GM19238 (cell line): ENCODE measurements at regions not wholly inside any gene's neighbourhood (a gene's known extent, or its start where the extent isn't known, plus 50 kb on each side); places are given as distances from the start of the nearest gene placed in this dataset.
"Not testable (repeated sequence)": the region's sequence is repeated elsewhere in the genome, so short reads cannot be mapped to it uniquely, and the experiment has no call there.

Experiments
- DNase-seq: peaks from one replicate; pipeline ENCODE4 v3.0.0; 2011; ENCODE audit warnings: low spot score; ENCODE audit not compliant: insufficient read length

DNA sequence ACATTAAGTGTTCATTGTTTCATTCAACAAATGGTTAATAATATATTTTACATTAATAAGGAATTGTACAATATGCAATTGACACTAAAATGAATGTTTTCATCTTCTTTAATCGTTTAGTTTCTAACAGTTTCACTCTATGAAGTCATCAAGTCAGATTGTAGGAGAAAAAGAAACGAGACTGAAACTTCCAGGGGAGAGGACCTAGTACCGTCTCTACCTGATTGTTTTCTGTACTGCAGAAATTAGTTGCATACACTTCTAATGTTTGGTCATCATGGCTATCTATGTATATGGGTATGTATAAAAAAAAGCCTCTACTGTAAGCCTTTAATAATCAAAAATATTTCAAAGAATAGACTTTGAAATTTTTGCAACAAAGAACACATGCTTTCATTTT is 1350.9 kb downstream of the ARAP2 start:
- no peak for DNase-seq

DNA sequence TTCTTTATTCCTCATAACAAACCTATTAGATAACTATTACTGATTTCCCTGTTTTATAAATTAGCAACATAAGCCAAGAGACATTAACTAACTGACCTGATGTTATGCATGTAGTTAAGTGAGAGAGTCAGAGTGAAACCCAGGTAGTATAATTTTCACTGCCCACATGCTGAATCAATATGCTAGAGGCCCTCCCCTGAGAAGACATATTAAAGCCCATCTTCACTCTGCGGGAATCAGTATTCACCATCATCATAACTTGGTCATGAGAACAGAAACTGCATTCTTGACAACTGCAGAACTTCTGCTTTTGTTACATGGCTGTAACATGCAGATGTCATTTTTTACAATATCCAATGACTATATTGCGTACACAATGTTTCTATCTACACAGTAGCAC is 1324.3 kb downstream of the ARAP2 start:
- no peak for DNase-seq

DNA sequence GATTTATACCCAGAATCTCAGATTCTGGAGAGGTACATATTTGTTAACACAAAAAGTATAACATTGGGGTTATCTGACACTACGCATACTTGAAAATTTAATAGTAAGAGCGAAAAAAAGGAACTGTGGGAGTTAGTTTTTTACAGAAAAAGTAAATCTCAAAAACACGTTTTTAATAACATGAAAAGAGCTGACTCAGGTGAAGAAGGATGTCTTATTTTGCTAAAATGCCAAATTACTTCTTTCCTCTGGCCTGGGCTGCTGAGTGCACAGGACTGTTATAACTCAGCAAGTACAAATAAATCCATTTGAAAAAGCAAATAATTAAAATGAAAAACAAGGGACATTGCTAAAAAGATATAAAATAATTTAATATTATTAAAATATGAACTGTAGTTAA is 1322.9 kb downstream of the ARAP2 start:
- DNase-seq = no peak

DNA sequence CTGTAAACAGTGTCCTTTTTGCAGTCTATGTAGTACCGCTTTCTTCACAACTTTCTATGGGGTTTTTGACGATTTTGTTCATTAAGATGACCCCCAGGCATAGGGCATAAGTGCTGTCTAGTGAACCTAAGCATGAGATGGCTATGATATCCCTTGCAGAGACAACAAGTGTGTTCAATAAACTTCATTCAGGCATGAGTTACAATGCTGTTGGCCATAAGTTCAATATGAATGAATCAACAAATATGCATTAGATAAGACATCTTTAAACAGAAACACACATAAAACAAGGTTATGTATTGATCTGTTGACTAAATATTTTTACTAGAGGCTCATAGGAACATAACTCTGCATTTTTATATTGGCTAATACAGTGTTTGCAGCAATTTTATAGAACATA is 1322.0 kb downstream of the ARAP2 start:
- DNase-seq = no peak

DNA sequence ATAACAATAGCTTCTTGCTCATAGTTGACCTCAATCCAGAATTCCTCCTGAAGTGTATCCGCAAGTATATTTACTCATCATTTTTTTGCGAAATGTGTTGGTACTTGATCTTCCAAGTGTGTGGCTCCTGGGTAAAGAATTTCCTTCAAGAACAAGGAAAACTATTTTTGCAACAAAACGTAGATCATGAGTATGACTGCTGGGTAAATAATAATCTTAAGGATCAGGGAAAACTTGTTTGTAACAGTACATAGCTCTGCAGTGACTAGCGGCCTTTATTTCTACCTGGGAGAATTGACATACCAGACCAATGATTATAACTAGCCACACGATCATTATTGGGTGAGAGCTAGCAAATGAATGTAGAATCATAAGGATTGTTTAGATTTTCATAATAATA is 1311.7 kb downstream of the ARAP2 start:
- DNase-seq = no peak

DNA sequence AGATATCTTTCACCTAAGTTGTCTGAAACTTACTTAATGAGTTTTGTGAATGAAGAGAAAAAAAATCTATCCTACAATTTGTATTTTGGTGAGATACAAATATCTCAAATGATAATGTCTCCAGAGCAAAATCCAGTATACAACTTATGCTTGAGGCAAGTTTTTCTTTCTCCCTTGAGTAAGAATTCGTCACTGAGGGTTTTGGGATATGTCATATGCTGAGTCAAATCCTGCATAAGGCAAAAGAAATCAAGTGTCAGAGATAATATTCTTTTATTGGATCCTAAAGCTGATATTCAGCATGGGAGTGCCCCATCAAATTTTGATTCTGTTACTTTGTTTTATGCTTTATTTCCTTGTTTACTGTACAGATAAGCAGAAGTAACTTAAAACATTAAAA is 1308.6 kb downstream of the ARAP2 start:
- DNase-seq = no peak

DNA sequence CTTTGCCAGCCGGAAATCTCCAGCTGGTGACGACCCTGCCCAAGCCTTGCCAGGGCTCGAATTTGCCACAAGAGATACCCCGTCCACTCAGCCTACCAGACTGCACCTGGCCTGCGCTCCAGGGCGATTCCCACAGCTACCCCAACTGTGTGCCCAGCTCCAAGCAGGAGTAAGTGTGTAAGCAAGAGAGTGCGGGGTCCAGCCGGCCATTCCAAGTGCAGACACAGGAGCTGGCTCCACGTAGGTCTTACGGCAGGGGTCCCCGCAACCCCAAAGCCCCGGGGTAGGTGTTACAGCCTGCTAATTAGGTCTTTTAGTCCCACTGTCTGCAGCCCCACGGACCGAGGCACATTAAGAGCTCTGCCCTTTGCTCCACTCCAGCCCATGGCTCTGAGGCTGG is 1305.2 kb downstream of the ARAP2 start:
- DNase-seq = no peak

DNA sequence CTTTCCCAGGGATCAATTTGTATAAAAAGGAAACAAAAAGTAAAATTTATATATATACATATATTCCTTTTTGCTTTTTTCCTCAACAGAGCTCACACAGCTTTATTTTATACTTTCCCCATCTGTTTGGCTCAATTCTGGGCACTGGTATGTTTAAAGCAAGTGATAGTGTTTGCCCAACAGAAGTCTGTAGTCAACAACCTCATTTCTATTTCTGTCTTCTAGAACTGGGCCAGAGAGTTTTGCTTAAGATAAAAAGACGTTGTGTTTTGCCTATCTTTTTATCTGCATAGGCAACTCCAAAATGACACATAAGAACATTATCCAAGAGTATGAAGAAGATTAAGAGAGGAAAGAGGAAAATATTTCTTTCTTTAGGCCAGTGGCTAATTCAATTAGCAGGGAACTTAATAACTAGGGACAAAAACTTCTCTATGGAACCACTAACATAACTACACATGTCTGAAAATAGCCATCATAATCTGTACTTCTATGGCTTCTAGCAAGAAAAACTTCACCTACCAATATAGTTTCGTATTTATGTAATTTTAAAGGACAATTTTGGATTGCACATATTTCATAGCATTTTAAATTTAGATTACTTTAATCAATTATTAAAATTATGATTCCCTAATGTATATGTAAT is 1300.5 kb downstream of the ARAP2 start:
- no peak for DNase-seq

DNA sequence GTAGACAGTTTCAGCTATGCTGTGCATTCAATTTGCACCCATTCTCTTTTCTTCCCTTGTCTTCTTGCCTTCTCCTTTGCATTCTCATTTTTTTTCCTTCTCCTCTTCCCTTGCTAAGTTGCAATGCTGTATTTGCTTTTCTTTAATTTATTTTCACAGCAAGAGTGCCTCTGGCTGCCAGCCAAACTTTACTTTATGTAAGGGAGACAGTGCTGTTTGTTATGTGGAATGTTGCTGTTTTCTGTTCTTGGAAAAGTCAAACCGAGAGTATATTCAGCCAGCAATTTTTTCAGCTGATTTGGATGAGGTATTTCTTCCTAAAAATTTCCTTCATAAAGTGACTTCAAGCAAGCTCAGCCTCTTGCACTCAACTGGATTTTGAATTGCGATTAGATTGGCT is 1293.4 kb downstream of the ARAP2 start:
- DNase-seq = no peak

DNA sequence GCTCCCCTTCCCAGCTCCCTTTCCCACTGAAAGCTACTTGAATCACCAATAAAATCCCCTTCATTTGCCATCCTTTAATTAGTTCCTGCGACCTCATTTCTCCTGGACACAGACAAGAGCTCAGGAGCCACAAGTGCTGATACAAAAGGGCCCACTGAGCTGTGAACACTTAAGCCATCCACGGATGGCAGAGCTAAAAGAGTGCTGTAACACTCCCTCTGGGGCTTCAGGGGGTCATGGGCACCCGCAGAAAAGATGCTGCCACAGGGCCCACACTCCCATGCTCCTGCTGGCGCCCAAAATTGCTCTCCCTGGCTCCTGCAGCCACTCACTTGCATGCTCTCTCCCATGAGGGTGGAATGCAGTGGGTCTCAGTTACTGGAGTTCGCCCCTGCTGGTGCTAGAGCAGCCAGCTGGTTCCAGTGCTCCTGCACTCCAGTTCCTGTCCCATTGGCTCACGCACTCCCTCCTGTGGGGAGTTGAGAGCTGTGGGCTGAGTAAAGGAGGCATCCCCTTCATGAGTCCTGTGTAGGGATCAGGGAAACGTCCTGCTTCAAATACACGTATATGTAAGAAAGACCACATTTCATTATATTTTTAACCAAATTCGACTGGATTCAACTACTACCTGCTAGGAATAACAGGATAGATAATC is 1291.0 kb downstream of the ARAP2 start:
- no peak for DNase-seq

DNA sequence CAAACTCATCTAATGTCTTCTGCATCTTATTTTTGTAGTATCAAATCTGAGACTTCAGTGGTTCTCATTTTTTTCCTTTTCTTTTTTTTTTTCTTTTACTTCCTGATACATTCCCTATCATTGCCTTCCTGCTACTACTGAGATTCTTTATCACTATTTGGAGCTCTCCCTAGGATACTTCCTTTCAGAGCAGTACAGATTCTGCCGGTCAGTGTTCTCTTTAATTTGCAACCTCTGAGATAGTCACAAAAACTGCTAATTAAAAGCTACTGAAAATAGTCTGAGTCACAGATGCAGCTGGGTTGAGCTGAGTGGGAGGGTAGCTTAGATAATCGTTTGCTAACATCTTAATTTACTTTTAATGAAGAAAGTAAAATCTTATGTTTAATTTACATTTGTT is 1279.7 kb downstream of the ARAP2 start:
- DNase-seq = no peak

DNA sequence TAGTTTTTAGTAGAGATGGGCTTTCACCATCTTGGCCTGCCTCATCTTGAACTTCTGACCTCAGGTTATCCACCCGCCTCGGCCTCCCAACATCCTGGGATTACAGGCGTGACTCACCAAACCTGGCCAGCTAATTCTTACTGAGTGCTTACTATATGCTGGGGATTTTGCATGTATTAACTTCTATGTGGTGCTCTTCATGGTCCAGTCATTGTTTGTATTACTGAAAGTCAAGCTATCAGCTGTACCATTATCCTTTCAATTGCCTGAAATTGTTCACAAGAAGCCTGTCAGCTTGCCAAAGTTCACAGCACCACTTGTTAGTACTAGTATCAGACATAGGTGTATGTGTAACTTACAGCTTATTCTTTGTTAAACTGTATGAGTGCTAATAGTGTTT is 1272.1 kb downstream of the ARAP2 start:
- DNase-seq = no peak

DNA sequence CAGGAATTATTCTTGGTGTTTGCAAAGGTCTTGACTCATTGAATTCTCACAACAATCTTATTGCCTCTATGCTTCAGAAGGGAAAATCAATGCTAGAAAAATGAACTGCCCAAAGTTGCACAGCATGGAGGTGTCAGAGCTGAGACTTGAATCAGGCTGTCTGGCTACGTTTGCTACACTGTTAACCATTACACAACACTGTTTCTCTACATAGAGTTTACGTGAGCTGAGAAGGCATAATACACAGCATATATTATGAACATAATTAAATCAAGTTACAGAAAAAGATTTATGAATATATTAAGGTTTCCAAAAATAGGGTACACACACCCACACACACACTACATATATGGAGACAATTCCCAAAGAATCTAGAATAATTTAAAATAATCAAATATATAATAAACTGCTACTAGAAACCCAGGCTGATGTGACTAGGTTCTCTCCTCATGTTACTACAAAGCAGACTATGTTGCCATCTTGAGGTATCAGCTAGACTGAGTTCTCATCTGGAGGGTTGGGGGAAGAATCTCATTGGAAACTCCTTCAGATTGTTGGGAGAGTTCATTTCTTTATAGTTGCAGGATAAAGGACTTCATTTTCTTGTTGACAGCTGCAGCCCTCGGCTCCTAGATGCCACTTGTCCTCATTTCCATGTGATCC is 1270.5 kb downstream of the ARAP2 start:
- no peak for DNase-seq

DNA sequence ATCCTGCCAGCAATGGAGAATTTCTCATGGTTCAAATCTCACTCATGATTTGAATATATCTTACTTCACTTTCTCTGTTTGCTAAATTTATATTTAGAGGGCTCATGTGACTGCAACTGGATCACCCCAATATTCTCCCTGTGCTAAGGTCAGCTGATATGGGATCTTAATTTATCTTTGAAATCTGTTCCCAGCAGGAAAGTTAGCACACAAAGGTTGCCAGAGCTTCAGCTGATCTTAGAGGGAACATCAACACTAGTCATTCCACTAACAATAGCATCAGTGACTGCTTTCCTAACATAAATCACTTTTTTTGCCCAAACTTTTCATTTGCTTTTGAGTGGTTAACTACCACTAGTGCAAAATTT is 1270.0 kb downstream of the ARAP2 start:
- DNase-seq = no peak

DNA sequence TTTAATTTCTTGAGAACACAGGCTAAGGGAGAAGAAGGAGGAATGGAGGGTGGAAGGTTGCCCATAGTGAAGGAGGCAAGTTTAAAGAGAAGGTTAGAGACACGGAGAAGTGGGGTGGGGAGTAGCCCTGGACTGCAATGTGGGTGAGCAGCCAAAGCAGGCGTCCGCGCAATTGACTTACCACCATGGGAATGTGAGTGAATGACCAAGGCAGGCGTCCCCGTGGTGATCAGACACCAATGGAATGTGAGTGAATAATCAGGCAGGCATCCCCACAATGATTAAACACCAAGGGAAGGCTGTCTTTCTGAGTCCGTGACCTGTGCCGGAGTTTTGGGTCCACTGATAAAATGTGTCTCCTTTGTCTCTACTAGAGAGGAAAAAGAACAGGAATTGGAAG is 1223.1 kb downstream of the ARAP2 start:
- not testable (repeated sequence) for DNase-seq

DNA sequence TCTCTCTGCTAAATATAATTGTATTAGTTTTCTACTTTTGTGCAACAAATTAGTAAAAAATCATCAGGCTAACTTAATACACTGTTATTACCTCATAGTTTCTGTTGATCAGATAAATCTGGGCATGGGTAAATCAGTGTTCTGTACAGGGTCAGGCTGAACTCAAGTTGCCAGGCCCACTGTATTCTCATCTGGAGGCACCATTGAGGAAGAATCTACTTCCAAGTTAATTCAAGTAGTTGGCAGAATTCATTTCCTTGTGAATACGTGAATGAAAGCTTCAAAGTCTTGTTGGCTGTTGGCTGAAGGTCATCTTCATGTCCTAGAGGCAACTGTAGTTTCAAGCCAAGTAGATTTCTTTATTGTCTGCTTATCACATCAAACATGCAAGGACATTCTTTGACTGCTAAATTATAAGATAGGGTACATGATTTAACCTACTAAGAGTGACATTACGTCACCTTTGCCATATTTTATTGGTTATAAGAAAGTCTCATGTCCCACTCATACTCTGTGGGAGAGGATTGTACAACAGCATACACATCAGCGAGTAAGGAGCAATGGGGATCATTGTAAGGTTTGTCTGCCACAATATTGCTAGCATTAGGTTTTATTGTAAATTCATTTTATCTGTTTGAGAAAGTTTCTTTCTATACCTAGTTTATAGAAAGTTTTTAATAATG is 1219.0 kb downstream of the ARAP2 start:
- DNase-seq = no peak

DNA sequence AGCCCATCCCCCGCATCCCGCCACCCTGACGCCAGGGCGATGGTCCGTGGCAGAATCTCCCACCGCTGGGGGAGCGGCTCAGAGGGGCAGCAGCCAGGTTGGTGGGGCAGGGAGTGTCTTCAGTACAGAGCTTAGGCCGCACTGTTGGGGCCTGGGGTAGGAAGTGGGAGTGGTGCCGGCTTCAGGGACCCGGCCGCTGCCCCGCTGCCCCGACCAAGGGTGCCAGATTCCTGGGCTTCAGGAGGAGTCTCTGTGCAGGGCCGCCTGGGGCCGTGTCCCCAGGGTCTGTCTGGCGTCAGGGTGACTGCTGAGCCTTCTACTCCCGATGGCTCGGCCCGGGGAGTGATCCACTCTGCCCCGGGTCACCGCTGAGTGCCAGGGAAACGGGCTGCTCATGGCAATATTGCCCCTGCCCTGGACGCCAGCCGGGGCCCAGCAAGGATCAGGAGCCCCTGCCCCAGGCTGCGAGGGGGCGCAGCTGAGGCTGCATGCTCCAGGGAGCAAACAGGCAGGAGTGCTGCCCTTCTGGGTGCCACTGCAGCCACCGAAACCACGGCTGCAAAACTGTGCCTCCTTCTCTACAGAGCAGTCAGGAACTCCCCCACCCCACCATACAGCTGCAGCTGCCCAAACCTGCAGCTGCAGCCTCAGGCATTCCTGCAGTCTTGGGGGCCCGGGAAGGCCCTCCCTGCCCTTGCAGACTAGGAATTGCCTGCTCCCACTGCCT is 1206.1 kb downstream of the ARAP2 start:
- DNase-seq = no peak

DNA sequence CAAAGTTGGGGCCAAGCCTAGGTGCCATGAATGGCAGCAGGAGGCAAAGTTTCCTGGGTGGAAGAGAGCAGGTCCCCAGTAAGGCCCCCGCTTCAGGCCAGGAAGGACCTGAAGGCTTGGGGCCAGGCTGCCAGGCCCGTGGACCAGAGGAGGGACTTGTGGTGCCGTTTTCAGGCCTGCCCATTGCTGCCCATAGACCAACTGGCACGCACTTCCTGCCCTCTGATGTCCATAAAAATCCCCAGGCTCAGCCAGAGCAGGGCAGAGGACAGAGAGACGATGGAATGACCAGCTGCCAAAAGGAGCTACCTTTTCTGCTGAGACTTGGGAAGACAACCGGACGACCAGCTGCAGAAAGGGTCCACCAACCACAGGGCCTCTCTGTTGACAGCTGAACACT is 1205.5 kb downstream of the ARAP2 start:
- no peak for DNase-seq

DNA sequence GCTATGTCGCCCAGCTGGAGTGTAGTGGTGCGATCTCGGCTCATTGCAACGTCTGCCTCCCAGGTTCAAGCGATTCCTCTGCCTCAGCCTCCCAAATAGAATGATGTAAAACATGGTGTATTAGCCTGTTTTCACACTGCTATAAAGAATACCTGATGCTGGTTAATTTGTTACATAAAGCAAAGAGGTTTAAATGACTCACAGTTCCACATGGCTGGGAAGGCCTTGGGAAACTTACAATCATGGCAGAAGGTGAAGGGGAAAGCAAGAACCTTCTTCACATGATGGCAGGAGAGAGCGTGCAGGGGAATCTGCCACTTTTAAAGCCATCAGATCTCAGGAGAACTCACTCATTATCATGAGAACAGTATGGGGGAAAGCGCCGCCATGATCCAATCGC is 1191.8 kb downstream of the ARAP2 start:
- no peak for DNase-seq

DNA sequence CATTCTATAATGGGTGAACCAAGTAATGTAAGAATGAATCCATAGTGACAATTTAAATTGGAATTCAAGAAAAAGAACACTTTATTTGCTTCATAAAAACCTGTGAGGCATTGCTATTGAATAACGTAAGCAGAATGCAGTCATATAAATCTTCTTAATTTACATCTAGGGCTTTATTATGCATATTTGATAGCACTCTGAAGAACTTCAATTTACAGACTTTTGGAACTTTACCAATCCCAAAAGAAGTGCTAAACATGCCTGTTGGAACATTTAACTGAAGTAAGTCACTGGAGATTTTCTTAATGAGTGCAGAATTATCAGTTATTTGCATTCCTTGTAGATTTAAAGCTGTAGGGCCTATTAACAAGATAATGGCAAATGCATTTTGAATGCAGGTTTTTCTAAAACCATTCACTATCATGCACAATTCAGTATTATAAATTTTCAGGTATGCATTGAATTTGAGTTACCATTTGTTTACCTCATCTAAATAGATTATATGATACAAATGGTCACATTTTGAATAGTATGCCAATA is 1181.2 kb downstream of the ARAP2 start:
- DNase-seq = no peak

DNA sequence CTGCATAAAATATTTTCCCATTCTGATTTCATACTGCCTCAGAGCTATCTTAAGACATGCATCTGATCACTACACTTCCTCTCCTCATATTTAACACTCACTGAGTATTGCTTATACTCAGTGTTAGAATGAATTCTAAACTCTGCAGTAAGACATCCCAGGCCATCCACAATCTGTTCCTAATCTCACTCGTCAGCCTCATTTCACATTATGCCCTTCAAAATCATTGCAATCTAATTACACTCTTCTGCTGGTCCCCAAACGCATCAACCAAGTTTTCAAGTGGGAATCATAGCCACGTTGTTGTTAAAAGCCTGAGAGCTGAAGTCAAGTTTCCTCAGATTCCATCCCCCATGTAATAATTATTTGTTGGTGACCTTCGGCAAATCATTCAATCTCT is 1177.9 kb downstream of the ARAP2 start:
- DNase-seq = no peak

DNA sequence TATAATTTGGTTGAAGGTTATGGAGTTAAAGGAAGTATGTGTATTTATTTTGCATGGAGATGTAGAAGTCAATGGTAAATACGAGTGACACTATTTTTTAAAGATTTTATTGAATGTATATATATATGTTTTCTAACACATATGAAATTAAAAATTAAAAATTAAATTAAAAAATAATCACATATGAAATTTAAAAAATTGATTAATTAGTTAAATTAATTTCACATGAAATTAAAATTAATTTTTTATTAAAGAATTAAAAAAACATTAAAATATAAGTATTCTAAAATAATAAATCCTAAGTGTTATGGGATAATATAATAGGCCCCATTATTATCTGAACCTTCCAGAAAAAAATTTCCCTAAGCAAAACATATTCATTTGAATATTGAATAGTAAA is 1163.5 kb downstream of the ARAP2 start:
- DNase-seq = no peak
